ENCODE measurements at regions not wholly inside any gene's neighbourhood (a gene's known extent, or its start where the extent isn't known, plus 50 kb on each side); places are given as distances from the start of the nearest gene placed in this dataset.

DNA sequence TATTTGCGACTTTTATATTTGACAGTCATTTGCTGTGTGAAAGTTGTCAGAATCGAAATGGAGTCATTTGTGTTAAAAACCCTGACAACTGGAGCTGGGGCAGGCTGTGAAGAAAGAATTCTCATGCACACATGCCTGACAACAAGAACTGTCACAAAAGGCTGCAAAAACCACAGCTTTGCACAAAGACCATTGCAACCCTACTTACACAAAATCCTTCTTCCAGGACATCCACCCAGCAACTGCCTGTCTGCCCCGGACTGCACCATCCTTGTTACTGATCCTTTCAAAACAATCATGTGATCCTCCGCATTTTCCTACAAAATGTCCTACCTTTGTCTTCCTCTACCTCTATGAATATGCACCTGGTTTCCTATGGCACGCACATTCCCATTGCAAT lies 66.8 kb upstream of the IRS2 start:
- Histone ChIP-seq H3K4me3 (ENCODE audit: low read depth in 1 of 3, low read length in 3 of 3) (no peak overlapping the region), H3K27ac (ENCODE audit: low read depth in 1 of 2, low read length in 2 of 2) (no peak overlapping the region), H3K36me3 (ENCODE audit: control insufficient read depth in 4 of 4, insufficient read depth in 3 of 4, low read depth in 1 of 4, low read length in 3 of 4) (no peaks in the 10 kb centered on the region), H3K9ac (ENCODE audit: low read depth in 1 of 2, low read length in 2 of 2) (no peak overlapping the region), H3K9me3 (ENCODE audit: control insufficient read depth in 4 of 4, low read length in 3 of 4) (no peaks in the 10 kb centered on the region), H3K27me3 (ENCODE audit: control insufficient read depth in 4 of 4, insufficient read depth in 4 of 4, low read length in 3 of 4) (no peaks in the 10 kb centered on the region), H3K4me1 (ENCODE audit: control insufficient read depth in 4 of 4, insufficient read depth in 4 of 4, low read length in 3 of 4) (no peaks in the 10 kb centered on the region)
- WGBS, result 86% methylated on average over 5 of the region's 5 CpGs
- no peak for DNase-seq (ENCODE audit: low spot score)
- TF ChIP-seq EGR1 (IDR thresholded peaks at IDR 0.05; ENCODE audit: low read depth in 2 of 2) (no peak), ZBTB33 (IDR thresholded peaks at IDR 0.05) (no peak), RAD21 (IDR thresholded peaks at IDR 0.05) (no peak), GABPA (IDR thresholded peaks at IDR 0.05 in 1 of 2, conservative IDR thresholded peaks at IDR 0.05 in 1 of 2) (no peak), HNF4G (IDR thresholded peaks at IDR 0.05) (no peak), ATF3 (IDR thresholded peaks at IDR 0.05) (no peak), FOXA2 (IDR thresholded peaks at IDR 0.05) (no peak), HNF4A (conservative IDR thresholded peaks at IDR 0.05) (no peak), RXRA (IDR thresholded peaks at IDR 0.05) (no peak), FOXA1 (IDR thresholded peaks at IDR 0.05) (no peak)
- TF ChIP-seq, protein P1, sequence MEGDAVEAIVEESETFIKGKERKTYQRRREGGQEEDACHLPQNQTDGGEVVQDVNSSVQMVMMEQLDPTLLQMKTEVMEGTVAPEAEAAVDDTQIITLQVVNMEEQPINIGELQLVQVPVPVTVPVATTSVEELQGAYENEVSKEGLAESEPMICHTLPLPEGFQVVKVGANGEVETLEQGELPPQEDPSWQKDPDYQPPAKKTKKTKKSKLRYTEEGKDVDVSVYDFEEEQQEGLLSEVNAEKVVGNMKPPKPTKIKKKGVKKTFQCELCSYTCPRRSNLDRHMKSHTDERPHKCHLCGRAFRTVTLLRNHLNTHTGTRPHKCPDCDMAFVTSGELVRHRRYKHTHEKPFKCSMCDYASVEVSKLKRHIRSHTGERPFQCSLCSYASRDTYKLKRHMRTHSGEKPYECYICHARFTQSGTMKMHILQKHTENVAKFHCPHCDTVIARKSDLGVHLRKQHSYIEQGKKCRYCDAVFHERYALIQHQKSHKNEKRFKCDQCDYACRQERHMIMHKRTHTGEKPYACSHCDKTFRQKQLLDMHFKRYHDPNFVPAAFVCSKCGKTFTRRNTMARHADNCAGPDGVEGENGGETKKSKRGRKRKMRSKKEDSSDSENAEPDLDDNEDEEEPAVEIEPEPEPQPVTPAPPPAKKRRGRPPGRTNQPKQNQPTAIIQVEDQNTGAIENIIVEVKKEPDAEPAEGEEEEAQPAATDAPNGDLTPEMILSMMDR (IDR thresholded peaks at IDR 0.05; ENCODE audit: low read depth, low read length, missing input control), result no peak

DNA sequence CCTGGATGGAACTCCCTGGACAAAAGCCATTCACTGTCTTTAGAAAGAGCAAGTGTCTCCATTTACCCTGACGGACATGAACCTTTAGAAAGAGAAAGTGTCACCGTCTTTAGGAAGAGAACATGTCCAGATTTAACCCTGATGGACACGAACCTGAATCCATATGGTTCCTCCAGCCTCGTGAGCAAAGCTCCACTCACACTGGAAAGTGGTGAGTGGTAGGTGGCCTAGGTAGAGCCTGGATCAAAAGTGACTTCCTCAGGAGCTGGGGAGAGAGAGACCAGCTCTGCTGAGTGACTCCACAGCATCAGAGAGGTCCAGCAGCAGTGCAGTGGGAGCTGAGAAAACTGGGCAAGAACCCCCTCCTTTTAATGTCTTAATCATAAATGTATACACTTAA lies 59.8 kb upstream of the IRS2 start:
- no peaks in the 10 kb centered on the region for H3K36me3 ChIP-seq (ENCODE audit: control insufficient read depth in 4 of 4, insufficient read depth in 3 of 4, low read depth in 1 of 4, low read length in 3 of 4)
- no peaks in the 10 kb centered on the region for H3K9me3 ChIP-seq (ENCODE audit: control insufficient read depth in 4 of 4, low read length in 3 of 4)
- H3K9ac ChIP-seq (ENCODE audit: low read depth in 1 of 2, low read length in 2 of 2), result no peak overlapping the region
- TF ChIP-seq FOXA1 (IDR thresholded peaks at IDR 0.05) (no peak), NR2F2 (IDR thresholded peaks at IDR 0.05) (no peak), MAX (IDR thresholded peaks at IDR 0.05) (no peak), TAF1 (conservative IDR thresholded peaks at IDR 0.05) (no peak), EGR1 (IDR thresholded peaks at IDR 0.05; ENCODE audit: low read depth in 2 of 2) (no peak), RAD21 (IDR thresholded peaks at IDR 0.05) (no peak), SP1 (IDR thresholded peaks at IDR 0.05) (no peak), FOXA2 (IDR thresholded peaks at IDR 0.05) (no peak), JUND (IDR thresholded peaks at IDR 0.05) (no peak), YY1 (IDR thresholded peaks at IDR 0.05) (no peak), GABPA (IDR thresholded peaks at IDR 0.05 in 1 of 2, conservative IDR thresholded peaks at IDR 0.05 in 1 of 2) (no peak), RXRA (IDR thresholded peaks at IDR 0.05) (no peak), ZBTB33 (IDR thresholded peaks at IDR 0.05) (no peak), ATF3 (IDR thresholded peaks at IDR 0.05) (no peak), HNF4G (IDR thresholded peaks at IDR 0.05) (no peak), REST (IDR thresholded peaks at IDR 0.05) (no peak), HNF4A (conservative IDR thresholded peaks at IDR 0.05) (no peak)
- TF ChIP-seq, protein P1 (IDR thresholded peaks at IDR 0.05; ENCODE audit: low read depth, low read length, missing input control), result no peak
- WGBS, result 68% methylated on average over 4 of the region's 4 CpGs
- no peak for DNase-seq (ENCODE audit: low spot score)
- peaks cover 0 to 4% (median under 1%) of the 10 kb centered on the region in 4 donors for H3K4me1 ChIP-seq (ENCODE audit: control insufficient read depth in 4 of 4, insufficient read depth in 4 of 4, low read length in 3 of 4)
- no peaks in the 10 kb centered on the region for H3K27me3 ChIP-seq (ENCODE audit: control insufficient read depth in 4 of 4, insufficient read depth in 4 of 4, low read length in 3 of 4)
- H3K27ac ChIP-seq (ENCODE audit: low read depth in 1 of 2, low read length in 2 of 2), result no peak overlapping the region
- no peak overlapping the region for H3K4me3 ChIP-seq (ENCODE audit: low read depth in 1 of 3, low read length in 3 of 3)
